Nephron (organoid): ENCODE measurements at regions not wholly inside any gene's neighbourhood (a gene's known extent, or its start where the extent isn't known, plus 50 kb on each side); places are given as distances from the start of the nearest gene placed in this dataset.

Experiments
- H3K27ac Mint-ChIP-seq, 3 experiments: 2 replicates each; pipeline ENCODE4 v1.8.0; 2020; ENCODE audit warnings: mixed read lengths in 3 of 3, mild to moderate bottlenecking in 2 of 3, moderate library complexity in 1 of 3
- H3K27me3 Mint-ChIP-seq: 2 replicates; pipeline ENCODE4 v1.8.0; 2021; ENCODE audit warnings: low read depth, mild to moderate bottlenecking, moderate library complexity, mixed read lengths
- H3K36me3 Mint-ChIP-seq: 2 replicates; pipeline ENCODE4 v1.8.0; 2020; ENCODE audit warnings: low read depth, mixed read lengths
- H3K4me1 Mint-ChIP-seq: 2 replicates; pipeline ENCODE4 v1.8.0; 2020; ENCODE audit warnings: mixed read lengths
- H3K4me3 Mint-ChIP-seq, 3 experiments: 2 replicates each; pipeline ENCODE4 v1.8.0; 2020; ENCODE audit warnings: mild to moderate bottlenecking in 3 of 3, mixed read lengths in 3 of 3, moderate library complexity in 2 of 3
- H3K9me3 Mint-ChIP-seq: 2 replicates; pipeline ENCODE4 v1.8.0; 2020; ENCODE audit warnings: mixed read lengths
- TF ChIP-seq, protein P1 (sequence below), 3 experiments: fragments of 200-600 bp; sonication (generic); IDR thresholded peaks; one replicate each; pipeline ENCODE4 v1.5.0; 2021; ENCODE audit warnings: antibody characterized with exemption in 3 of 3; ENCODE audit not compliant: unreplicated experiment in 3 of 3

DNA sequence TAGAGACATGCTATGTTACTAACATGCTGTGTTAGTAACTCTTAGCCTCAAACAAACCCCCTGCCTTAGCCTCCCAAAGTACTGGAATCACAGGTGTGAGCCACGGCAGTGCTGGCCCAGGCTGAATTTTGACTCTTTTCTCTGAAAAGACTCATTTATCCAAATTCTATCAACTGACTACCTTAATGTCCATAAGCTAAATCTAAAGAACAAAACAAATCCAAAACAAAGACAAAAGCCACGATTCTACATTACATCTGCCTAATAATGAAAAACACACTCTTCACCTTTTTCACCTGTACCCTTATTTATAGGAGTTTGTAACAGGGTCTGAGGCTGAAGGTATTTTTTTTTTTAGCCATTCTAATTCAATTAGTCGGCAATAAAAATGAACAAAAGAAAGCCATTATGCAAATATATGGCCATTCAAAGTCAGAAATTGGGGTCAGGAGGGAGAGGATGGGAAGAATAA lies 432.5 kb downstream of the RBFOX1 start:
- peaks cover 5% of the 10 kb centered on the region for H3K4me1 Mint-ChIP-seq
- TF ChIP-seq, protein P1, sequence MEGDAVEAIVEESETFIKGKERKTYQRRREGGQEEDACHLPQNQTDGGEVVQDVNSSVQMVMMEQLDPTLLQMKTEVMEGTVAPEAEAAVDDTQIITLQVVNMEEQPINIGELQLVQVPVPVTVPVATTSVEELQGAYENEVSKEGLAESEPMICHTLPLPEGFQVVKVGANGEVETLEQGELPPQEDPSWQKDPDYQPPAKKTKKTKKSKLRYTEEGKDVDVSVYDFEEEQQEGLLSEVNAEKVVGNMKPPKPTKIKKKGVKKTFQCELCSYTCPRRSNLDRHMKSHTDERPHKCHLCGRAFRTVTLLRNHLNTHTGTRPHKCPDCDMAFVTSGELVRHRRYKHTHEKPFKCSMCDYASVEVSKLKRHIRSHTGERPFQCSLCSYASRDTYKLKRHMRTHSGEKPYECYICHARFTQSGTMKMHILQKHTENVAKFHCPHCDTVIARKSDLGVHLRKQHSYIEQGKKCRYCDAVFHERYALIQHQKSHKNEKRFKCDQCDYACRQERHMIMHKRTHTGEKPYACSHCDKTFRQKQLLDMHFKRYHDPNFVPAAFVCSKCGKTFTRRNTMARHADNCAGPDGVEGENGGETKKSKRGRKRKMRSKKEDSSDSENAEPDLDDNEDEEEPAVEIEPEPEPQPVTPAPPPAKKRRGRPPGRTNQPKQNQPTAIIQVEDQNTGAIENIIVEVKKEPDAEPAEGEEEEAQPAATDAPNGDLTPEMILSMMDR (IDR thresholded peaks at IDR 0.05; ENCODE audit: unreplicated experiment in 3 of 3) = no peak
- no peak overlapping the region for H3K4me3 Mint-ChIP-seq
- H3K27me3 Mint-ChIP-seq = peaks cover 10% of the 10 kb centered on the region
- no peaks in the 10 kb centered on the region for H3K36me3 Mint-ChIP-seq
- no peaks in the 10 kb centered on the region for H3K9me3 Mint-ChIP-seq
- no peak overlapping the region for H3K27ac Mint-ChIP-seq

DNA sequence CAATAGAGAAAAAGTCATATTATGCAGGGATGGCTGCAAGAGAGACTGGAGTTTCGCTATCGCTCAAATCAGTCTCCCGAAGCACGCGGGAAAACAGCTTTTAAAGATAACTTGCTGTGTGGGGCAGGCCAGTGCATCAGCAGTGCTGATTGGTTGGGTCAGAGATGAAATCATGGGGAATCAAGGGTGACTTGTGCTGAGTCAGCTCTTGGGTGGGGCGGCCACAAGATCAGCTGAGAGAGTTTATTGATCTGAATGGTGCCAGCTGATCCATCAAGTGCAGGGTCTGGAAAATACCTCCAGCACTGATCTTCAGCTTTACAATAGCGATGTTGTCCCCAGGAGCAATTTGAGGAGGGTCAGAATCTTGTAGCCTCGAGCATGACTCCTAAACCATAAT lies 430.5 kb downstream of the RBFOX1 start:
- Mint-ChIP-seq H3K4me3 (no peak overlapping the region), H3K4me1 (peaks cover 5% of the 10 kb centered on the region), H3K36me3 (no peaks in the 10 kb centered on the region), H3K27ac (no peak overlapping the region), H3K9me3 (no peaks in the 10 kb centered on the region), H3K27me3 (peaks cover 10% of the 10 kb centered on the region)
- TF ChIP-seq, protein P1 (IDR thresholded peaks at IDR 0.05; ENCODE audit: unreplicated experiment in 3 of 3) = no peak
